Stimulated activated memory B cell treated with anti-CD40 and anti-IgM and Interleukin-4, amounts not matched to agents 10 μg/mL and 1 μg/mL and 100 μg/mL, for 72 hours (primary cell): ENCODE measurements at regions not wholly inside any gene's neighbourhood (a gene's known extent, or its start where the extent isn't known, plus 50 kb on each side); places are given as distances from the start of the nearest gene placed in this dataset.

ENCODE experiments used
- ATAC-seq: fragments of 150-1000 bp; cut with Tn5 transposase; 2 replicates; pipeline ENCODE4 v1.10.0; 2021
- H3K27ac Mint-ChIP-seq: one replicate; pipeline ENCODE4 v1.8.0; 2022; ENCODE audit warnings: mild to moderate bottlenecking, mixed read lengths
- H3K27me3 Mint-ChIP-seq: one replicate; pipeline ENCODE4 v1.8.0; 2022; ENCODE audit warnings: mixed read lengths
- H3K36me3 Mint-ChIP-seq: one replicate; pipeline ENCODE4 v1.8.0; 2022; ENCODE audit warnings: mixed read lengths
- H3K4me1 Mint-ChIP-seq: one replicate; pipeline ENCODE4 v1.8.0; 2022; ENCODE audit warnings: mixed read lengths
- H3K4me3 Mint-ChIP-seq: one replicate; pipeline ENCODE4 v1.8.0; 2022; ENCODE audit warnings: mild to moderate bottlenecking, moderate library complexity, mixed read lengths
- H3K9me3 Mint-ChIP-seq: one replicate; pipeline ENCODE4 v1.8.0; 2022; ENCODE audit warnings: mixed read lengths

GRCh38 chr20:4581838-4582237 is 104.4 kb upstream of the PRNP start:
- H3K4me3 Mint-ChIP-seq, result no peak overlapping the region
- peaks cover 53% of the 10 kb centered on the region for H3K27me3 Mint-ChIP-seq
- no peak for ATAC-seq
- no peaks in the 10 kb centered on the region for H3K36me3 Mint-ChIP-seq
- H3K4me1 Mint-ChIP-seq, result no peaks in the 10 kb centered on the region
- H3K27ac Mint-ChIP-seq, result no peak overlapping the region
- H3K9me3 Mint-ChIP-seq, result no peaks in the 10 kb centered on the region

- no peaks in the 10 kb centered on the region for H3K9me3 Mint-ChIP-seq
- peaks cover 78% of the 10 kb centered on the region for H3K27me3 Mint-ChIP-seq
- H3K27ac Mint-ChIP-seq, result no peak overlapping the region
- no peak overlapping the region for H3K4me3 Mint-ChIP-seq
- ATAC-seq, result no peak
- H3K36me3 Mint-ChIP-seq, result no peaks in the 10 kb centered on the region
- H3K4me1 Mint-ChIP-seq, result peaks cover 5% of the 10 kb centered on the region
Observed at GRCh38 chr20:4578375-4578774, 107.9 kb upstream of the PRNP start.

GRCh38 chr20:4574356-4574690 is 111.9 kb upstream of the PRNP start:
- Mint-ChIP-seq H3K27ac (no peak overlapping the region), H3K4me3 (no peak overlapping the region), H3K9me3 (no peaks in the 10 kb centered on the region), H3K36me3 (no peaks in the 10 kb centered on the region), H3K27me3 (peaks cover 71% of the 10 kb centered on the region), H3K4me1 (peaks cover 5% of the 10 kb centered on the region)
- ATAC-seq, result no peak

- H3K27me3 Mint-ChIP-seq, result peaks cover 71% of the 10 kb centered on the region
- no peak for ATAC-seq
- H3K27ac Mint-ChIP-seq, result no peak overlapping the region
- H3K9me3 Mint-ChIP-seq, result no peaks in the 10 kb centered on the region
- H3K36me3 Mint-ChIP-seq, result no peaks in the 10 kb centered on the region
- H3K4me1 Mint-ChIP-seq, result peaks cover 5% of the 10 kb centered on the region
- H3K4me3 Mint-ChIP-seq, result no peak overlapping the region
Observed at GRCh38 chr20:4573564-4574355, 112.5 kb upstream of the PRNP start.

GRCh38 chr20:4571759-4572531 is 114.3 kb upstream of the PRNP start:
- H3K27ac Mint-ChIP-seq, result no peak overlapping the region
- no peak overlapping the region for H3K4me3 Mint-ChIP-seq
- H3K36me3 Mint-ChIP-seq, result no peaks in the 10 kb centered on the region
- no peak for ATAC-seq
- peaks cover 5% of the 10 kb centered on the region for H3K4me1 Mint-ChIP-seq
- peaks cover 54% of the 10 kb centered on the region for H3K27me3 Mint-ChIP-seq
- no peaks in the 10 kb centered on the region for H3K9me3 Mint-ChIP-seq

GRCh38 chr20:4569865-4570264 is 116.4 kb upstream of the PRNP start:
- Mint-ChIP-seq H3K36me3 (no peaks in the 10 kb centered on the region), H3K27me3 (peaks cover 37% of the 10 kb centered on the region), H3K27ac (no peak overlapping the region), H3K4me1 (peaks cover 5% of the 10 kb centered on the region), H3K9me3 (no peaks in the 10 kb centered on the region), H3K4me3 (no peak overlapping the region)
- no peak for ATAC-seq

- H3K27me3 Mint-ChIP-seq, result peaks cover 42% of the 10 kb centered on the region
- H3K4me3 Mint-ChIP-seq, result no peak overlapping the region
- peaks cover 5% of the 10 kb centered on the region for H3K9me3 Mint-ChIP-seq
- H3K4me1 Mint-ChIP-seq, result peaks cover 5% of the 10 kb centered on the region
- no peak overlapping the region for H3K27ac Mint-ChIP-seq
- ATAC-seq, result no peak
- H3K36me3 Mint-ChIP-seq, result no peaks in the 10 kb centered on the region
Observed at GRCh38 chr20:4569092-4569491, 117.2 kb upstream of the PRNP start.

- no peaks in the 10 kb centered on the region for H3K4me1 Mint-ChIP-seq
- H3K4me3 Mint-ChIP-seq, result no peak overlapping the region
- no peak overlapping the region for H3K27ac Mint-ChIP-seq
- H3K9me3 Mint-ChIP-seq, result peaks cover 5% of the 10 kb centered on the region
- H3K36me3 Mint-ChIP-seq, result no peaks in the 10 kb centered on the region
- peaks cover 42% of the 10 kb centered on the region for H3K27me3 Mint-ChIP-seq
- ATAC-seq, result no peak
Observed at GRCh38 chr20:4568361-4568959, 117.8 kb upstream of the PRNP start.

- Mint-ChIP-seq H3K9me3 (peaks cover 5% of the 10 kb centered on the region), H3K27ac (no peak overlapping the region), H3K4me1 (no peaks in the 10 kb centered on the region), H3K4me3 (no peak overlapping the region), H3K36me3 (no peaks in the 10 kb centered on the region), H3K27me3 (peaks cover 37% of the 10 kb centered on the region)
- ATAC-seq, result no peak
Observed at GRCh38 chr20:4567170-4567569, 119.1 kb upstream of the PRNP start.

GRCh38 chr20:4563534-4563933 is 122.7 kb upstream of the PRNP start:
- Mint-ChIP-seq H3K36me3 (no peaks in the 10 kb centered on the region), H3K4me3 (no peak overlapping the region), H3K4me1 (no peaks in the 10 kb centered on the region), H3K9me3 (peaks cover 5% of the 10 kb centered on the region), H3K27ac (no peak overlapping the region), H3K27me3 (peaks cover 46% of the 10 kb centered on the region)
- peak; percentile 47 for ATAC-seq

GRCh38 chr20:4563031-4563430 is 123.2 kb upstream of the PRNP start:
- Mint-ChIP-seq H3K27me3 (peaks cover 51% of the 10 kb centered on the region), H3K4me1 (no peaks in the 10 kb centered on the region), H3K9me3 (peaks cover 5% of the 10 kb centered on the region), H3K27ac (no peak overlapping the region), H3K36me3 (no peaks in the 10 kb centered on the region), H3K4me3 (no peak overlapping the region)
- ATAC-seq, result no peak

- H3K36me3 Mint-ChIP-seq, result no peaks in the 10 kb centered on the region
- no peak overlapping the region for H3K27ac Mint-ChIP-seq
- H3K4me3 Mint-ChIP-seq, result no peak overlapping the region
- ATAC-seq, result no peak
- H3K4me1 Mint-ChIP-seq, result no peaks in the 10 kb centered on the region
- H3K9me3 Mint-ChIP-seq, result peaks cover 5% of the 10 kb centered on the region
- peaks cover 62% of the 10 kb centered on the region for H3K27me3 Mint-ChIP-seq
Observed at GRCh38 chr20:4560667-4561066, 125.6 kb upstream of the PRNP start.

GRCh38 chr20:4559906-4560305 is 126.3 kb upstream of the PRNP start:
- Mint-ChIP-seq H3K4me1 (no peaks in the 10 kb centered on the region), H3K27ac (no peak overlapping the region), H3K27me3 (peaks cover 62% of the 10 kb centered on the region), H3K36me3 (no peaks in the 10 kb centered on the region), H3K4me3 (no peak overlapping the region), H3K9me3 (peaks cover 5% of the 10 kb centered on the region)
- ATAC-seq, result no peak

- Mint-ChIP-seq H3K27me3 (peaks cover 60% of the 10 kb centered on the region), H3K4me3 (no peak overlapping the region), H3K4me1 (no peaks in the 10 kb centered on the region), H3K9me3 (no peaks in the 10 kb centered on the region), H3K27ac (no peak overlapping the region), H3K36me3 (no peaks in the 10 kb centered on the region)
- ATAC-seq, result no peak
Observed at GRCh38 chr20:4559106-4559505, 127.2 kb upstream of the PRNP start.

GRCh38 chr20:4556781-4557180 is 129.5 kb upstream of the PRNP start:
- no peak for ATAC-seq
- peaks cover 53% of the 10 kb centered on the region for H3K27me3 Mint-ChIP-seq
- no peak overlapping the region for H3K4me3 Mint-ChIP-seq
- no peaks in the 10 kb centered on the region for H3K4me1 Mint-ChIP-seq
- no peaks in the 10 kb centered on the region for H3K9me3 Mint-ChIP-seq
- no peaks in the 10 kb centered on the region for H3K36me3 Mint-ChIP-seq
- no peak overlapping the region for H3K27ac Mint-ChIP-seq
